ENCODE measurements at regions not wholly inside any gene's neighbourhood (a gene's known extent, or its start where the extent isn't known, plus 50 kb on each side); places are given as distances from the start of the nearest gene placed in this dataset.

DNA sequence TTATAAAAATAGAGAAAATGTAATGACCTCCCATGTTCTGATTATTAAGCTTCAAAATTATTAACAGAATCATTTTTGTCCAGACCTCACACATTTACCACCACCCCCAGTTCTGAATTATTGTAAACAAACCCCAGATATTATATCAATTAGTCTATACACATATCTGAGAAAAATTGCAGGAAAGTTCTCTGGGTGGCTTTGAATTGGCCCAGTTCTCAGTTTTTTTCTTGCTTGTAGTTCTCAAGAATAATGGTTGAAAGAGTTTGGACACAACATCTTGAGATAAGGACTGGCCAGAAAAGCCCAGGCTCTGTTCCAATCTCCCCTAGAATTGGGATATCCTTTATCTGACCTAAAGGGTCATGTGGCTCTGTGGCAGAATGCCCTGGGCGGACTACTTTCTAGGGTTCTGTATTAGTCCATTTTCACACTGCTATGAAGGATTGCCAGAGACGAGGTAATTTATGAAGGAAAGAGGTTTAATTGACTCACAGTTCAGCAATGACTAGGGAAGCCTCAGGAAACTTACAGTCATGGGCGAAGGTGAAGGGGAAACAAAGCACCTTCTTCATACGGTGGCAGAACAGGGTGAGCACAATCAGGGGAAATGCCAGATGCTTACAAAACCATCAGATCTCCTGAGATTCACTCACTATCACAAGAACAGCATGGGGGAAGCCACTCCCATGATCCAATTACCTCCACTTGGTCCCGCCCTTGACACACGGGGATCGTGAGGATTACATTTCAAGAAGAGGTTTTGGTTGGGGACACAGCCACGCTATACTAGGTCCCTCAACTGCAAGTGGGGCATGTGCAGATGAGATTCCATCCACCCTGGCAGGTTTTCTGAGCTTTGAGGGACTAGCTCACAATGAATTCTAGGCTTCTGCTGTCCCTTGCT is 1504.6 kb upstream of the FLRT2 start:
- TF ChIP-seq, protein P1, sequence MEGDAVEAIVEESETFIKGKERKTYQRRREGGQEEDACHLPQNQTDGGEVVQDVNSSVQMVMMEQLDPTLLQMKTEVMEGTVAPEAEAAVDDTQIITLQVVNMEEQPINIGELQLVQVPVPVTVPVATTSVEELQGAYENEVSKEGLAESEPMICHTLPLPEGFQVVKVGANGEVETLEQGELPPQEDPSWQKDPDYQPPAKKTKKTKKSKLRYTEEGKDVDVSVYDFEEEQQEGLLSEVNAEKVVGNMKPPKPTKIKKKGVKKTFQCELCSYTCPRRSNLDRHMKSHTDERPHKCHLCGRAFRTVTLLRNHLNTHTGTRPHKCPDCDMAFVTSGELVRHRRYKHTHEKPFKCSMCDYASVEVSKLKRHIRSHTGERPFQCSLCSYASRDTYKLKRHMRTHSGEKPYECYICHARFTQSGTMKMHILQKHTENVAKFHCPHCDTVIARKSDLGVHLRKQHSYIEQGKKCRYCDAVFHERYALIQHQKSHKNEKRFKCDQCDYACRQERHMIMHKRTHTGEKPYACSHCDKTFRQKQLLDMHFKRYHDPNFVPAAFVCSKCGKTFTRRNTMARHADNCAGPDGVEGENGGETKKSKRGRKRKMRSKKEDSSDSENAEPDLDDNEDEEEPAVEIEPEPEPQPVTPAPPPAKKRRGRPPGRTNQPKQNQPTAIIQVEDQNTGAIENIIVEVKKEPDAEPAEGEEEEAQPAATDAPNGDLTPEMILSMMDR (IDR thresholded peaks at IDR 0.05) = no peak
- TF ChIP-seq POLR2A (IDR thresholded peaks at IDR 0.05) = no peak
